ENCODE measurements at regions not wholly inside any gene's neighbourhood (a gene's known extent, or its start where the extent isn't known, plus 50 kb on each side); places are given as distances from the start of the nearest gene placed in this dataset.
"Not testable (repeated sequence)": the region's sequence is repeated elsewhere in the genome, so short reads cannot be mapped to it uniquely, and the experiment has no call there.

- Histone ChIP-seq H3K36me3 (no peaks in the 10 kb centered on the region), H3K9me3 (no peaks in the 10 kb centered on the region), H3K4me3 (no peak overlapping the region), H3K27me3 (no peaks in the 10 kb centered on the region), H3K27ac (no peak overlapping the region), H3K4me1 (no peaks in the 10 kb centered on the region)
- FAIRE-seq (no peak), DNase-seq (no peak), ATAC-seq (no peak)
- intact Hi-C loops (cut with DNase I): no loop called here
- 52 to 55% methylated on average over 2 of the region's 2 CpGs for WGBS, 2 donors
- no peak for TF ChIP-seq CTCF (IDR thresholded peaks at IDR 0.05)
Observed at GRCh38 chr1:199020051-199020450, 381.2 kb downstream of the PTPRC start.

- WGBS, 2 donors: 69 to 73% methylated on average over 3 of the region's 3 CpGs
- no peak for TF ChIP-seq CTCF (IDR thresholded peaks at IDR 0.05)
- H3K27ac ChIP-seq: no peak overlapping the region
- FAIRE-seq (no peak), DNase-seq (no peak), ATAC-seq (no peak)
- no peaks in the 10 kb centered on the region for H3K27me3 ChIP-seq
- no peaks in the 10 kb centered on the region for H3K9me3 ChIP-seq
- no peaks in the 10 kb centered on the region for H3K36me3 ChIP-seq
- no peak overlapping the region for H3K4me3 ChIP-seq
- no peaks in the 10 kb centered on the region for H3K4me1 ChIP-seq
- intact Hi-C loops (cut with DNase I): no loop called here
Observed at GRCh38 chr1:199020904-199021303, 382.1 kb downstream of the PTPRC start.

- no peak overlapping the region for H3K4me3 ChIP-seq
- H3K27ac ChIP-seq: no peak overlapping the region
- H3K9me3 ChIP-seq: no peaks in the 10 kb centered on the region
- FAIRE-seq: no peak
- ATAC-seq: no peak
- H3K27me3 ChIP-seq: no peaks in the 10 kb centered on the region
- DNase-seq: no peak
- intact Hi-C loops (cut with DNase I): no loop called here
- 66 to 80% methylated on average over 2 of the region's 2 CpGs for WGBS, 2 donors
- no peaks in the 10 kb centered on the region for H3K4me1 ChIP-seq
- H3K36me3 ChIP-seq: no peaks in the 10 kb centered on the region
- no peak for TF ChIP-seq CTCF (IDR thresholded peaks at IDR 0.05)
Observed at GRCh38 chr1:199029401-199029800, 390.6 kb downstream of the PTPRC start.

- Histone ChIP-seq H3K27me3 (no peaks in the 10 kb centered on the region), H3K9me3 (no peaks in the 10 kb centered on the region), H3K27ac (no peak overlapping the region), H3K4me3 (no peak overlapping the region), H3K4me1 (no peaks in the 10 kb centered on the region), H3K36me3 (no peaks in the 10 kb centered on the region)
- FAIRE-seq: no peak
- ATAC-seq: no peak
- TF ChIP-seq CTCF (IDR thresholded peaks at IDR 0.05): no peak
- 64 to 80% methylated on average over 2 of the region's 2 CpGs for WGBS, 2 donors
- intact Hi-C loops (cut with DNase I): no loop called here
- no peak for DNase-seq
Observed at GRCh38 chr1:199029855-199030254, 391.0 kb downstream of the PTPRC start.

GRCh38 chr1:199030541-199030940, 391.7 kb downstream of the PTPRC start:
- 54 to 84% methylated on average over 2 of the region's 2 CpGs for WGBS, 2 donors
- H3K4me1 ChIP-seq; H3K36me3 ChIP-seq; DNase-seq; ATAC-seq; H3K9me3 ChIP-seq; intact Hi-C loops (cut with DNase I); H3K4me3 ChIP-seq; FAIRE-seq; H3K27me3 ChIP-seq; H3K27ac ChIP-seq: not testable (repeated sequence)

- ATAC-seq; intact Hi-C loops (cut with DNase I): not testable (repeated sequence)
Observed at GRCh38 chr1:199031170-199031569, 392.3 kb downstream of the PTPRC start.

GRCh38 chr1:199032479-199032878, 393.6 kb downstream of the PTPRC start:
- ATAC-seq; intact Hi-C loops (cut with DNase I); DNase-seq; H3K27ac ChIP-seq; FAIRE-seq; H3K4me1 ChIP-seq; H3K4me3 ChIP-seq; H3K36me3 ChIP-seq; H3K9me3 ChIP-seq; H3K27me3 ChIP-seq: not testable (repeated sequence)
- WGBS, 2 donors: 73 to 88% methylated on average over 3 of the region's 3 CpGs

More at GRCh38 chr1:199031170-199031569, 392.3 kb downstream of the PTPRC start:
- H3K4me1 ChIP-seq, H3K27me3 ChIP-seq, H3K36me3 ChIP-seq, H3K27ac ChIP-seq, H3K9me3 ChIP-seq, H3K4me3 ChIP-seq, FAIRE-seq, DNase-seq: not testable (repeated sequence)
- WGBS, 2 donors: 67 to 77% methylated on average over 1 of the region's 1 CpG
